SK-N-MC (cell line): ENCODE measurements at regions not wholly inside any gene's neighbourhood (a gene's known extent, or its start where the extent isn't known, plus 50 kb on each side); places are given as distances from the start of the nearest gene placed in this dataset.

Experiments used
- DNase-seq: peaks from one replicate; pipeline ENCODE4 v3.0.0-alpha.2; 2011; ENCODE audit warnings: low read depth, low spot score
- H3K27ac ChIP-seq: fragments of 200-600 bp; sonication (generic); 2 replicates; pipeline ENCODE4 v1.5.1; 2016; ENCODE audit warnings: mixed run types
- H3K36me3 ChIP-seq: fragments of 200-600 bp; sonication (generic); 2 replicates; pipeline ENCODE4 v1.6.1; 2017; ENCODE audit warnings: antibody characterized with exemption, low read length, mixed read lengths; ENCODE audit not compliant: insufficient read depth
- H3K4me3 ChIP-seq: fragments of 200-600 bp; sonication (generic); 2 replicates; pipeline ENCODE4 v1.5.1; 2016
- H3K9ac ChIP-seq: fragments of 200-600 bp; sonication (generic); 2 replicates; pipeline ENCODE4 v1.8.0; 2017; ENCODE audit warnings: mixed run types, mixed read lengths; ENCODE audit not compliant: insufficient read length
- H3K9me3 ChIP-seq: fragments of 200-600 bp; sonication (generic); 2 replicates; pipeline ENCODE4 v1.6.1; 2017; ENCODE audit warnings: low read depth, mild to moderate bottlenecking, antibody characterized with exemption, low read length, moderate library complexity, mixed read lengths
- EZH2 ChIP-seq: fragments of 200-600 bp; sonication (generic); IDR thresholded peaks from one replicate; pipeline ENCODE4 v1.6.1; 2017; ENCODE audit warnings: antibody characterized with exemption
- FOXP2 ChIP-seq: optimal IDR thresholded peaks from 2 replicates; pipeline ENCODE3; 2011; ENCODE audit warnings: mild to moderate bottlenecking, moderate library complexity; ENCODE audit not compliant: insufficient read depth; ENCODE audit errors: extremely low read length, control extremely low read depth
- POLR2AphosphoS5 ChIP-seq: IDR thresholded peaks from 2 replicates; pipeline ENCODE4 v1.6.1; 2012; ENCODE audit warnings: mild to moderate bottlenecking, low read depth, low read length, borderline replicate concordance

DNA sequence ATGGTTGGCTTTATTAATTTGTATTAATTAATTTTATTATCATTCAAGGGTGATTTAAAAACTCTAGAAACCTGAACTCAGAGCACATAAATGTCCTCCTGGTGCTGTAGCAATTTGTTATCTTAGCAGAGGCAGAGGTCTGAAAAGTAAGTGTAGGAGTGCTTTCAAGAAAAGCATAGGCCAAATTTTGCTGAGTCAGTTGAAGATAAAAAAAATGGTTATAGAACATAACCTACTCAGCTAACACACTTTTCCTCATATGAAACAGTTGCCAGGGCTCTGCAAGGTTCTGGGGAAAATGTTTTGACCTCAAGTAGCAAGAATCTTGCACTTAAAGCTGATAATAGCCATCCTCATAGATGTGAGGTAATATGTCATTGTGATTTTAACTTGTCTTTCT lies 53.5 kb upstream of the CHODL start:
- no peak overlapping the region for H3K4me3 ChIP-seq
- no peaks in the 10 kb centered on the region for H3K36me3 ChIP-seq
- no peak overlapping the region for H3K9ac ChIP-seq
- no peak overlapping the region for H3K27ac ChIP-seq
- TF ChIP-seq EZH2: no peak
- TF ChIP-seq POLR2AphosphoS5: no peak
- TF ChIP-seq FOXP2: no peak
- H3K9me3 ChIP-seq: no peaks in the 10 kb centered on the region
- no peak for DNase-seq

DNA sequence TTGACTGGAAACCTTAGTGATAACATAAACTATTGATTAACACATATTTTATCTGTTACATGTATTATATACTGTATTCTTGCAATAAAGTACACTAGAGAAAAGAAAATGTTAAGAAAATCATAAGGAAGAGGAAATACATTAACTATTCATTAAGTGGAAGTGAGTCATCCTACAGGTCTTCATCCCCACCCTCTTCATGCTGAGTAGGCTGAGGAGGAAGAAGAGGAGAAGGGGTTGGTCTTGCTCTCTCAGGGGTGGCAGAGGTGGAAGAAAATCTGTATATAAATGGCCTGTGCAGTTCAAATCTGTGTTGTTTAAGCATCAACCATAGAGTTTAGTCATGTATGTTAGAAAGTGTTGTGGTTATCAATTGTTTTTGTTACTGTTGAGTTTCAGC lies 66.1 kb upstream of the CHODL start:
- no peaks in the 10 kb centered on the region for H3K9me3 ChIP-seq
- no peak overlapping the region for H3K27ac ChIP-seq
- H3K4me3 ChIP-seq: no peak overlapping the region
- H3K9ac ChIP-seq: no peak overlapping the region
- no peaks in the 10 kb centered on the region for H3K36me3 ChIP-seq
- DNase-seq: no peak
- TF ChIP-seq FOXP2 (no peak), EZH2 (no peak), POLR2AphosphoS5 (no peak)

DNA sequence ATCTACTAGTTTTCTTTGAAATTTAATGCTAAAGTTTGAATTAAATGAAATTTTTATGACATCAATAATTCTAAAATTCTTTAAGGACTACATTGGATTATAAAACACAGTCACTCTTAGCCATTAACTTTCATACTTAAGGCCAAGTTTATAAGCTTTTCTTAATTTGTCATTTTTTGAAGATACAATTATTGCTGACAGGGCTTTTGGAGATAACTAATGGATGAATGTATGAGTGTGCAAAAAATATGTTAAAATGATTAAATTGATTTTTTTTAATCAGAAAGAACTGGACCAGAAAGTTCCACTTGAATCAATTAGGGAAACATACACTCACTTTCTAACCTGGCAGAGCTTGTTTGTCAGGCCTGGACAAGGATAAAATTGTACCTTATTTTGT lies 70.3 kb upstream of the CHODL start:
- no peak overlapping the region for H3K27ac ChIP-seq
- H3K9me3 ChIP-seq: no peaks in the 10 kb centered on the region
- no peaks in the 10 kb centered on the region for H3K36me3 ChIP-seq
- no peak overlapping the region for H3K4me3 ChIP-seq
- no peak for TF ChIP-seq EZH2
- TF ChIP-seq FOXP2: no peak
- no peak for TF ChIP-seq POLR2AphosphoS5
- DNase-seq: no peak
- H3K9ac ChIP-seq: no peak overlapping the region

DNA sequence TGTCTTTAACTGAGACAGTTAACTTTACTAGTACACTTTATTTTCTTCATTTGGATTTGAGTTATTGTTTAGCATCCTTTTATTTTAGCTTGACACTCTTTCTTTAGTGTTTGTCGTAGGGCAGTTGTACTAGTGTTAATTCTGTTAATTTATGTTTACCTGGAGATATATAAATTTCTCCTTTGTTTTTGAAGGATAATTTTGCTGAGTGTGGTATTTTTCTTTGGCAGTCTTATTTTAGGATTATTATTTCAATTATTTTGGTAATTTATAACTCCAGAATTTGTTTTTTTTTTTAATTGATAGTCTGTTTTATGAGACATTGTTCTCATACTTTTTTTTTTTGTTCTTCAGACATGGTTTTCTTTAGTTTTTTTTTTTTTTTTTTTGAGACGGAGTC lies 73.8 kb upstream of the CHODL start:
- H3K36me3 ChIP-seq: no peaks in the 10 kb centered on the region
- no peak for DNase-seq
- H3K4me3 ChIP-seq: no peak overlapping the region
- TF ChIP-seq POLR2AphosphoS5 (no peak), EZH2 (no peak), FOXP2 (no peak)
- no peak overlapping the region for H3K27ac ChIP-seq
- H3K9me3 ChIP-seq: no peaks in the 10 kb centered on the region
- no peak overlapping the region for H3K9ac ChIP-seq

DNA sequence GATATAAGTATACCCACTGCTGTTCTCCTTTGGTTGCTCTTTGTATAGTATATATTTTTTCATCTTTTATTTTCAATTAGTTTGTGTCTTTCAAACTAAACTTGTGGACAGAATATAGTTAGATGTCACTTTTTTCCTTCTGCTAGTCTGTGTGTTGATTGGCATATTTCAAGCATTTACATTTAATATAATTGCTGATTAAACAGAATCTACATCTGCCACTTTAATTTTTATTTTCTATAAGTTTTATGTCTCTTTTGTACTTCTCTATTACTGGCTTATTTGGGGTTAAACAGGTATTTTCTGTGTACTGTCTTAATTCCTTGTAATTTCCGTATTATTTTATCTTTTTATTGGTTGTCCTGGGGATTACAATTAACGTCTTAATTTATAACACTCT lies 74.4 kb upstream of the CHODL start:
- DNase-seq: no peak
- Histone ChIP-seq H3K4me3 (no peak overlapping the region), H3K9ac (no peak overlapping the region), H3K36me3 (no peaks in the 10 kb centered on the region), H3K27ac (no peak overlapping the region), H3K9me3 (no peaks in the 10 kb centered on the region)
- TF ChIP-seq EZH2 (no peak), POLR2AphosphoS5 (no peak), FOXP2 (no peak)

DNA sequence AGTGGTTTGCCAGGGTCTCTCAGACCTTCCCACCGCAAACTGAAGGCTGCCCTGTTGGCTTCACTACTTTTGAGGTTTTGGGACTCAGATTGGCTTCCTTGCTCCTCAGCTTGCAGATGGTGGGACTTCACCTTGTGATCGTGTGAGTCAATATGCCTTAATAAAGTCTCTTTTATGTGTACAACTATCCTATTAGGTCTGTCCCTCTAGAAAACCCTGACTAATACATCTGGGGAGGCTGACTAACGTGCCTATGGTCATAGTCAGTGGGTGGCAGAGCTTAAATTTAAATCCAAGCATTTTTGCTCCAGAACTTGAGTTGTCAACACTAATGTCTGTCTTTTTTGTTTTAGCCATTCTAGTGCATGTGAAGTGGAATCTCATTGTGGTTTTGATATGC lies 76.5 kb upstream of the CHODL start:
- Histone ChIP-seq H3K27ac (no peak overlapping the region), H3K4me3 (no peak overlapping the region), H3K9ac (no peak overlapping the region), H3K36me3 (no peaks in the 10 kb centered on the region), H3K9me3 (no peaks in the 10 kb centered on the region)
- DNase-seq: no peak
- TF ChIP-seq POLR2AphosphoS5 (no peak), EZH2 (no peak), FOXP2 (no peak)

DNA sequence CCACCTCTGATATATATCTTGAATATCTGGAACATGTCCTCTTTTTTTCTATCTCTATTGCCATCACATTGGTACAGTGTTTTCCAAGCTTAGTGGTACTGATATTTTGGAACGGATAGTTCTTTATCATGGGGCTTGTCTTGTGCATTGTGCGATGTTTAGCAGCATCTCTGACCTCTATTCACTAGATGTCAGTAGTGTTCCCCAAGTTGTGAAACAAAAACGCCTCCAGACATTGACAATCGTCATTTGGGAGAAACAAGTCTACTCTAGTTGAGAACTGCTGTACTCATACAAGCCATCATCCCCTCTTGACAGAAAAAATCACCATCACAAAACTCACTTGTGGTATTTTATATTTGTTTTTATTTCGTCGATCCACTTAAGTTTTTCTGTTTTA lies 79.7 kb upstream of the CHODL start:
- TF ChIP-seq POLR2AphosphoS5 (no peak), EZH2 (no peak), FOXP2 (no peak)
- no peak overlapping the region for H3K4me3 ChIP-seq
- no peak for DNase-seq
- no peaks in the 10 kb centered on the region for H3K9me3 ChIP-seq
- H3K27ac ChIP-seq: no peak overlapping the region
- no peaks in the 10 kb centered on the region for H3K36me3 ChIP-seq
- no peak overlapping the region for H3K9ac ChIP-seq

DNA sequence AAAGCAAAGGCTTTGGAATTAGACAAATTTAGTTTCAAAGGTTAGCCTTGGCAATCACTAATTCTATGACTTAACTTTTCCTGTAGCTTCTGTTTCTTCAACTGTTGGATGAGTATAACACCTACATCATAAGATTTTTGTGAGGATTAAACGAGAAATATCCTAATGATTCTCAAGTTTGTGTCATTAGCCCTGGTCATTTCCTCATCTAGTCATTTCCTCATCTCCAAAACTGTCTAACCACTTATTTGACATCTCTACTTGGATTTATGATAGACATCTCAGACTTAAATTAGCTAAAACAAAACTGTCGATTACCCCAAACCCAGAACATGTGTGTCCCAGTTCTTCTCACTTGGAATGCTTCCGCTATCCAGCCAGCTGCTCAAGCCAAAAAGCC lies 80.2 kb upstream of the CHODL start:
- Histone ChIP-seq H3K9me3 (no peaks in the 10 kb centered on the region), H3K36me3 (no peaks in the 10 kb centered on the region), H3K9ac (no peak overlapping the region), H3K4me3 (no peak overlapping the region), H3K27ac (no peak overlapping the region)
- no peak for DNase-seq
- TF ChIP-seq POLR2AphosphoS5 (no peak), FOXP2 (no peak), EZH2 (no peak)

DNA sequence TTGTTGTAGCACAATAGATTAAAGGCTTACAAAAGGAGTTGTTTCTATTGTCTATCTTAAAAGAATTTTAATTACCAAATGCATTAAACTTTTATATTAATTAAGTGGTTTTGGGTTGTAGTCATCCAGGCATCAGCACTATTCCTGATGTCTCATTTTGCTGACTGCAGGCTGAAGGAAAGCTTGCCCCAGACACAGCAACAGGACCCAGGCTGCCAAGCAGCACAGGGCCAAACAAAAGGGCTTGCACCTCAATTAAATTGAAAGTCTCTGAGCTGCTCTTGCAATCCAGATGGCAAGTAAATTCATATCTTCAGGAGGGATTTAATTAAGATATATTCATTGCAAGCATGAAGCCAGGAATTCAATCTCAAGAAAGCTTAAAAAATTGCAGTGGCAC lies 80.7 kb upstream of the CHODL start:
- Histone ChIP-seq H3K36me3 (no peaks in the 10 kb centered on the region), H3K27ac (no peak overlapping the region), H3K4me3 (no peak overlapping the region), H3K9ac (no peak overlapping the region), H3K9me3 (no peaks in the 10 kb centered on the region)
- TF ChIP-seq EZH2 (no peak), POLR2AphosphoS5 (no peak), FOXP2 (no peak)
- no peak for DNase-seq

DNA sequence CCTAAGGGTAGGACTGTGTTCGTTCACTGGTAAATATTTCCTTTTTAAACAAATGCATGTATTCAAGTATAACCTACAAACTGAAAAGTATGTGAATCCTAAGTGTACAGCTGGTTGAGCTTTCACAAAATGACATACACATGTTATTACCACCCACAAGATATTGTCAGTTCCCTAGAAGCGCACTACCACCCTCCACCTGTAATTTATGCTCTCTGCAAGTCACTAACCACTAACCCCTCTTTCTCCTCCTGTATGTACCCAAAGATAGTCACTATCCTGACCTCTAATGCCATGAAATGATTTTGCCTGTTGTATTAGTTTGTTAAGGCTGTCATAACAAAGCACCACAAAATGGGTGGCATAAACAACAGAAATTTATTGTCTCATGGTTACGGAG lies 82.8 kb upstream of the CHODL start:
- no peak for DNase-seq
- Histone ChIP-seq H3K9me3 (no peaks in the 10 kb centered on the region), H3K27ac (no peak overlapping the region), H3K36me3 (no peaks in the 10 kb centered on the region), H3K4me3 (no peak overlapping the region), H3K9ac (no peak overlapping the region)
- TF ChIP-seq POLR2AphosphoS5: no peak
- TF ChIP-seq FOXP2: no peak
